ENCODE measurements at regions not wholly inside any gene's neighbourhood (a gene's known extent, or its start where the extent isn't known, plus 50 kb on each side); places are given as distances from the start of the nearest gene placed in this dataset.
"Not testable (repeated sequence)": the region's sequence is repeated elsewhere in the genome, so short reads cannot be mapped to it uniquely, and the experiment has no call there.

- DNase-seq = no peak
Observed at GRCh38 chr7:79775911-79776310, 322.4 kb upstream of the MAGI2 start.

GRCh38 chr7:79774150-79774549, 320.7 kb upstream of the MAGI2 start:
- no peak for DNase-seq

- DNase-seq = no peak
Observed at GRCh38 chr7:79770970-79771369, 317.5 kb upstream of the MAGI2 start.

GRCh38 chr7:79770063-79770462, 316.6 kb upstream of the MAGI2 start:
- DNase-seq = no peak

GRCh38 chr7:79767876-79768560, 314.6 kb upstream of the MAGI2 start:
- not testable (repeated sequence) for DNase-seq

GRCh38 chr7:79767192-79767591, 313.7 kb upstream of the MAGI2 start:
- not testable (repeated sequence) for DNase-seq

- no peak for DNase-seq
Observed at GRCh38 chr7:79761876-79762429, 308.5 kb upstream of the MAGI2 start.

GRCh38 chr7:79750941-79751340, 297.5 kb upstream of the MAGI2 start:
- not testable (repeated sequence) for DNase-seq

- no peak for DNase-seq
Observed at GRCh38 chr7:79749856-79750255, 296.4 kb upstream of the MAGI2 start.

- DNase-seq = no peak
Observed at GRCh38 chr7:79741684-79742083, 288.2 kb upstream of the MAGI2 start.

GRCh38 chr7:79740076-79740475, 286.6 kb upstream of the MAGI2 start:
- no peak for DNase-seq

- not testable (repeated sequence) for DNase-seq
Observed at GRCh38 chr7:79739036-79739709, 285.7 kb upstream of the MAGI2 start.

GRCh38 chr7:79736418-79736817, 283.0 kb upstream of the MAGI2 start:
- no peak for DNase-seq

- no peak for DNase-seq
Observed at GRCh38 chr7:79735012-79735411, 281.5 kb upstream of the MAGI2 start.

- DNase-seq = no peak
Observed at GRCh38 chr7:79734181-79734580, 280.7 kb upstream of the MAGI2 start.

- DNase-seq = no peak
Observed at GRCh38 chr7:79732535-79732934, 279.1 kb upstream of the MAGI2 start.

GRCh38 chr7:79730971-79731370, 277.5 kb upstream of the MAGI2 start:
- no peak for DNase-seq

GRCh38 chr7:79723833-79724618, 270.6 kb upstream of the MAGI2 start:
- no peak for DNase-seq

- no peak for DNase-seq
Observed at GRCh38 chr7:79722217-79722616, 268.8 kb upstream of the MAGI2 start.

- no peak for DNase-seq
Observed at GRCh38 chr7:79719216-79719615, 265.7 kb upstream of the MAGI2 start.

- no peak for DNase-seq
Observed at GRCh38 chr7:79716329-79716728, 262.9 kb upstream of the MAGI2 start.

GRCh38 chr7:79714081-79714480, 260.6 kb upstream of the MAGI2 start:
- no peak for DNase-seq

- no peak for DNase-seq
Observed at GRCh38 chr7:79713276-79713675, 259.8 kb upstream of the MAGI2 start.

- DNase-seq = no peak
Observed at GRCh38 chr7:79711660-79712059, 258.2 kb upstream of the MAGI2 start.

Data from KG1 (cell line).